D721Med (cell line): ENCODE measurements at regions not wholly inside any gene's neighbourhood (a gene's known extent, or its start where the extent isn't known, plus 50 kb on each side); places are given as distances from the start of the nearest gene placed in this dataset.

ENCODE experiments used
- DNase-seq: peaks from one replicate; pipeline ENCODE4 v3.0.0; 2011; ENCODE audit warnings: low spot score; ENCODE audit not compliant: insufficient read length
- FAIRE-seq: peaks from 2 replicates; lab custom pipeline; 2011; peaks lifted over from hg19 to GRCh38; lab: Jason Lieb, UNC
- TF ChIP-seq, protein P1 (sequence below): IDR thresholded peaks from 2 replicates; pipeline ENCODE4 v1.5.1; 2012; ENCODE audit warnings: mild to moderate bottlenecking, control low read depth; ENCODE audit not compliant: insufficient read depth; ENCODE audit errors: missing control alignments

DNA sequence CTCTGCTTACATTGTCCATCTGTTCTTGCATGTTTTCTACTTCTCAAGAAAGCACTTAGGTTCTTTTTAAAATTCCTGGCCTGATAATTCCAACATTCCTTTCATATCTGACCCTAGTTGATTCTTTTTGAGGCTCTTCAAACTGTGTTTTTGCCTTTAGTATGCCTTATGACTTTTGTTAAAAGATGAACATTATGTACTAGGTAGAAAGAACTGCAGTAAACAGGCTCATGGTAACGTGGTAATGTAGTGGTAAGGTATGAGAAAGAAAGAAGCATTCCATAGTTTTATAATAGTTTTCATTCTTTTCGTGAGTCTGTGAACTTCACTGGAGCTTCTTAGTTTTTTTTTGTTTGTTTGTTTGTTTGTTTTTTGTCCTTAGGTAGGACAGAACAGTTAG lies 306.4 kb downstream of the MBD2 start:
- TF ChIP-seq, protein P1, sequence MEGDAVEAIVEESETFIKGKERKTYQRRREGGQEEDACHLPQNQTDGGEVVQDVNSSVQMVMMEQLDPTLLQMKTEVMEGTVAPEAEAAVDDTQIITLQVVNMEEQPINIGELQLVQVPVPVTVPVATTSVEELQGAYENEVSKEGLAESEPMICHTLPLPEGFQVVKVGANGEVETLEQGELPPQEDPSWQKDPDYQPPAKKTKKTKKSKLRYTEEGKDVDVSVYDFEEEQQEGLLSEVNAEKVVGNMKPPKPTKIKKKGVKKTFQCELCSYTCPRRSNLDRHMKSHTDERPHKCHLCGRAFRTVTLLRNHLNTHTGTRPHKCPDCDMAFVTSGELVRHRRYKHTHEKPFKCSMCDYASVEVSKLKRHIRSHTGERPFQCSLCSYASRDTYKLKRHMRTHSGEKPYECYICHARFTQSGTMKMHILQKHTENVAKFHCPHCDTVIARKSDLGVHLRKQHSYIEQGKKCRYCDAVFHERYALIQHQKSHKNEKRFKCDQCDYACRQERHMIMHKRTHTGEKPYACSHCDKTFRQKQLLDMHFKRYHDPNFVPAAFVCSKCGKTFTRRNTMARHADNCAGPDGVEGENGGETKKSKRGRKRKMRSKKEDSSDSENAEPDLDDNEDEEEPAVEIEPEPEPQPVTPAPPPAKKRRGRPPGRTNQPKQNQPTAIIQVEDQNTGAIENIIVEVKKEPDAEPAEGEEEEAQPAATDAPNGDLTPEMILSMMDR = no peak
- DNase-seq = no peak
- peak; percentile 99 for FAIRE-seq

DNA sequence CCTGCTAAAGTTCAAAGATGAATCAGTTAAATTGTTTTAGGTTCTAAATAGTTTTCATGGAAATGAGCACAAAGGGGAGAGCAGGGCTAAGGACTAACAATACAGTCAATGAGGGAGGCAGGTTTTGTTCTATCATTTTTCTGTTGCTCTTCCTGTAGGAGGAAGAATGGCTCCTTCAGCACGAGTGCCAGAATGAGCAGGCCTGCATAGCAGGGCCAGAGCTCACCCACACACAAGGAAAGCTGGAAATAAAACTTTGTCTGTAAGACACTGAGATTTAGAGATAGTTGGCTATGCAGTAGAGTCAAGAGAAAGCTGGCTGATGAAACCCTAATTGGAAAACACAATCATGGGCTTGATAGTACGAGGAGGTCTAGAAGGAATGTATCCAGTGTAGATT lies 313.3 kb downstream of the MBD2 start:
- FAIRE-seq (peak; percentile 94), DNase-seq (no peak)

GRCh38 chr18:53909668-53910067 lies 314.8 kb downstream of the MBD2 start:
- peak; percentile 99 for FAIRE-seq
- DNase-seq = no peak
- TF ChIP-seq, protein P1 = peak; percentile 7

More for the DNA sequence above, 313.3 kb downstream of the MBD2 start:
- TF ChIP-seq, protein P1 = no peak

- DNase-seq (no peak), FAIRE-seq (no peak)
- TF ChIP-seq, protein P1 = no peak
These were observed 316.5 kb downstream of the MBD2 start for GRCh38 chr18:53907921-53908320.

DNA sequence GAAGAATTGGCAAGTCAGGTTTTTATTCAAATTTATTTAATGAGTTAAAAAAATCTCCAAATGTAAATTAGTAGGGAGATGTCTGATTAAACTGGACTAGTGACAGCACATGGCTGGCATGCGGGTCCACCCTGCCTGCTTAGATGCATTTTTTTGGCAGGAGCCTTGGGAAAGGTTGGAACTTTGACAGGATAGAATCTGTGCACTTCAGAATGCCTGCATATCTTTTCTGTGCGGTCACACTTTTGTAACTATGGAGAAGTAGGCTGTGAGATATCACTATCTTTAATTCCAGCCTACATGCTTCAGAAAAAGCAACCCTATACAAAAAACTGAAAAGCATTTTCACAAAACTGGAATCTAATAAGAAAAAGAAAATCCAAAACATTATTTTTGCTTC lies 317.8 kb downstream of the MBD2 start:
- DNase-seq (no peak), FAIRE-seq (no peak)
- TF ChIP-seq, protein P1 = no peak

GRCh38 chr18:53894675-53895442 lies 329.6 kb downstream of the MBD2 start:
- TF ChIP-seq, protein P1 = no peak
- no peak for DNase-seq
- peak; percentile 98 for FAIRE-seq

DNA sequence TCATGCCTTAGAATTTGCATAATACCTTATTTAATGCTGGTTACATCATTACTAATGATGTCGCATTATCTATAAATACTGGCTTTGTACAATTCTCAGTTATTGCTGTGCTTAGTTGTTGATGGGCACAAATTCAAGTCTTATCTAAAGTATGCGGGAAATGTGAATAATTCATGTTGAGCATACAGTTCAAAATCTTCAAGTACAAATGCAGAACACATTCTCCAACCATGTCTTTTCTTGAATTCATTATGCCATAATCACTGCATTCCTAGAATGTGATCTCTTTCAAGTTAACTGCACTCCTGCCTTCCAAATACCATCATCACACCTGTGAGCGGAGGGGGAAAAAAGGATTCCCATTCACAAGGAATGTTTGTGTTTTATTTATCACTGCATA lies 337.0 kb downstream of the MBD2 start:
- FAIRE-seq = peak; percentile 98
- TF ChIP-seq, protein P1 = no peak
- DNase-seq = no peak
